ENCODE measurements at regions not wholly inside any gene's neighbourhood (a gene's known extent, or its start where the extent isn't known, plus 50 kb on each side); places are given as distances from the start of the nearest gene placed in this dataset.

DNA sequence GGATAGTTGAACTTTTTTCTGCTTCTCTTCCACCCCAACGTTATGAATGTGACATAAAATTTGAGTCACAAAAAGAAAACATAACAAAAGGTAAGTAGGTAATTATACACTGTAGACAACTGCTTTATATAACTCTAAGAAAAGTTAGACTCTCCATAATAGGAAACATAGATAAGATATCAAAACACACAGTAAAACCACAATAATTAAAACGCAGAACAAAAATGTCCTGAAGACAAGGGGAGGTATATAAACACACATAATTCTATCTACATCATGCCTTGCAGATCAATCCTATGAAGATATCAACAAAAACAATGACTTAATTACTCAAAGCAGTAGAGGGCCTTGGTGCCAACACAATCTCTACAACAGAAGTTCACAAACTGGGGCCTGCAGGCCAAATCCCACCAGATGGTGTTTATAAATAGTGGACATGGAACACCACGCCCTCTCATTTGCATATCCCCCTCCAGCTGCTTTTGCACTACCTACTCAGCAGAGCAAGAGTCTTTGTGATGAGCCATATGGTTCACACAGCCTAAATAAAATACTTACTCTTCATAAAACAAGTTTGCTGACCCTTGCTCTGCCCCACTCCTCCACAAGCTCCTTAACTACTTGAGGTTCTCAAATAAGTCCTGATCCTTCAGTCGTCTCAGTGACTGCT, 254.7 kb downstream of the KLF12 start:
- DNase-seq = peak; percentile 78

DNA sequence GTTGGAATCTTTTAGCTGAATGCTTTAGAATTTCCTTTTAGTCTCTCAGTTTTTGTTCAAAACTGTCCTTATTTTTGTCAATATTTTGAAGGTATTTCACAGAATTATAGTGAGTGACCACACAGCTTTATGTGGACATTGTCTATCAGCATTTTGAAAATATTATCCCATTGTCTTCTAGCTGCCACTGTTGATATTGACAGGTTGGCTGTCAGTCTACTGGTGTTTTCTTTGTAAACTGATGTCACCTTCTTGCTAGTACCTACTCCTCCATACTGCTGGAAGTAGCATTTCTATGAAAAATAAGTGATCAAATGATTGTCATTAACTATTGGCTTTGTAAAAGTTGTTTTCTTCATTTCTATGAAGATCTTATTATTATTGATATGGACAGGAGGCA, 256.8 kb downstream of the KLF12 start:
- no peak for DNase-seq

DNA sequence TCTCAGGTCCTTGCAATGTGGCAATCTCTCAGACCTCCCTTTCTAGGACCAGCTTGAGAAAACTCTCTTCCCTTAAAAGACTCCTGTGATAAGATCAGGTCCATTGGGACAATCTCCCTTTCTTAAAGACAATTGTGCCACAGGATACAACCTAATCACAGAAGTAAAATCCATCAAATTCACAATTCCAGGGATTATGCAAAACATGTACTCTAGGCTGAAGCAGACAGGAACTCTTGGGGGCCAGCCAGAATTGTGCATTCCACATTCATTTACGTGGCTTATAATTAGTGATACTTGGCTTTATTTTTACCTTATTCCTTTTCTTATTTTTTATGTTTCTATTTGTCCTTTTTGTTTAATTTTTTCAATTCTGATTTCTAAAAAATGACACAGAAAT, 257.9 kb downstream of the KLF12 start:
- DNase-seq = no peak

DNA sequence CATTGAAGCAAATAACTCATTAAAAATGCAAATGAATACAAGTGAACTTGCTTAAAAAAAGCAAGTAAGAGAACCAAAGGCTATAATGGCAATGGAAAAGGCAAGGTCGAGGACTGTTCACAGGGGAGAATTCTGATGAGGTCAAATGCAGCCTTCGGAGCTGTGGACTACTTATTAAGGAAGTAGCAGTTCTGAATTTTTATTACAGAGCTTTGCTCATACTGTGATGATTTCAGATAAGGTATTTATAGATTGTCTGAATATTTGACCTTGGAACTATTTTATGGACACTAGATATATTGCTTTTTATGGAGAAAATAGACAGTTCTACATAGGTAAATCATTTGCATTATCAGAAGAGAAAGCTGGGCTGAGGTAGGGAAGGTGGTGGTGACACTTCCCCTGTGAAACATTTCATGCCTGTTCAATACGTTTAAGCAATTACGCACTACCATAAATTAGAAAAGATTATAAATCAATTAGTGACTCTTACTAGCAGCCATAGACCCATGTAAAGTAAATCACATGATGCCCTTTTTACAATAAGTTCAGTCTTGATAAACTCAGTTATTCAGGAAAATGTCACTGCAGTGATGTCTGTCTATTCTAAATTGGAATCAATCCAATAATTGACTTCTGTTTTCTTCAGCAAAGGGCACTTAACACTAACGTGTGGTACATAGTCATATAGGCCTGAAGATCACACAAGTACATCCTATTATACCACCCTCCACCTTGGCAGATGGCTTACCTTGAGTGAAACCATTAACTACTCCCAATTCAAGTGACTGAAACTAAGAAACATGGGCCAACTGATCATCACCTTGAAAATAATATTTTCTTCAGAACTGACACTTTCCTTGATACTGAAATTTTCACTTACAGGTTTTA, 260.0 kb downstream of the KLF12 start:
- no peak for DNase-seq

DNA sequence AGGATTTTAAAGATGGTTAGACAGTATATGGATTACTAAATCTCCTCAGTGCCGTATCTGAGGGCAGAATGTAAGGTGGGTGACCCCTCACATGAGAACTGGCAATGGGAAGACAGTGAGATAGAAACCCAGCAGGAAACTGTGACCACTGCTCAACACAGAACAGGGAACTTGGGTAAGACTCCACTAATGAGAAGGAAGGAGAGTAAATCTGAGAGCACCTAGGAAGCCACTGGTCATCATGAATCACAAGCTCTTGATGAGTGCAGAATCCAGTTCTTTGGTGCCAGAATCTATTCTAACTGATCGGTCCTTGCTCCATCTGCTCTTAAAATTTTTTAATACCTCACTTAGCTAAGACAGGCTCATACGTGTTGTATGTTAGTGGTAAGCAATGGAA, 261.8 kb downstream of the KLF12 start:
- DNase-seq = no peak

- no peak for DNase-seq
These were observed 263.0 kb downstream of the KLF12 start for GRCh38 chr13:73870970-73871935.

GRCh38 chr13:73870036-73870741, 264.0 kb downstream of the KLF12 start:
- DNase-seq = no peak

DNA sequence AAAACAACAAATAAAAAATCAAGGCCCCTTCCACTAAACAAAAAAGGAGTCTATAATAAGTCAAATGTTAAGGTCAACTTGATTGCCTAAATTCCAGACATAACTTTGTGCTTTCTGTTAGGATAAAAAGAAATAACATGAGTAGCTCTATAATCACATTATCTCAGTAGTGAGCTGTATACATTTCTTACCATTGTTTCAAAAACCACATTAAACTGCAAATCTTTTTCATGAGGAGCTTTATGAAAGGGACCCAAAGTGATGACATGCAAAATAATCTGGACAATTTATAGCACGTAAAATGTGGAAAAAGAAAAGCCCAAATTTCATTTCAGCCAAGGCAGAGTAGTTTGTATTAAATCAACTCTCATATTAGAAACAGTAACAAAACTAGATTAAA, 269.2 kb downstream of the KLF12 start:
- no peak for DNase-seq

DNA sequence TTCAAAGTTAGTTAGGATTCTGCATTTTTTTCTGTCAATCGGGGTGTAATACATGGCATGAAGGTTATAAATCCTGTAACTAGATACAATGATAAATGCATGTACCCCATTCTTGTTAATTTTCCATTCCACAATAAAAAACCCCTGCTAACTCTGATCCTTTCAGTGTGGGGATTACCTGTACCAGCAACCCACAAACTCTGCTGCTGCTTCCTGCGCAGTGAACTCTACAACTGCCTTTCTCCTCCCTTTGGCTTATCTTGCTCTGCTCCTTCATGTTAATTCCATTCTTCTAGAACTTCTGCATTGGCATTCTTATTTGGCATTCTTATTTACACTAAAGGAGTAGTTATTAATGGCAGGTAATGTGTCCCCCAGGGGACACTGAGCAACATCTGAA, 273.1 kb downstream of the KLF12 start:
- no peak for DNase-seq

- DNase-seq = no peak
These were observed 273.7 kb downstream of the KLF12 start for GRCh38 chr13:73860501-73860900.

DNA sequence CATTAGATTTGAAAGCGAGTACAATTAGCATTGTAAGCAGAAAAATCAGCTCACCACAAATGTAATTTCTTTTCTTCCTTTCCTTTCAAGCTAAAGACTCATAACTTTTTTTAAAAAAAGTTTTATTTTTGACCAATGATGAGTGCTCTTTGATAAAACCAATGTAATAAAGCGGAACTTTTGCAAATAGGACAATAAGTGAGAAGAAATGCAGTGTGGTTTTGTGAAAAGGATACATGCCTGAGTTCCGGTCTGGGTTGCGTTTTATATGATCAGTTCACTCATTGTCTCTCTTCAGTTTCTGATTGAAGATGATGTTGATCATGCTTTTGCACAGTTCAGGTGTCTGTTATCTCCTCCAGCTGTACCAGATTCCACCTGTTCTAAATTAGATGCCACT, 274.4 kb downstream of the KLF12 start:
- no peak for DNase-seq

DNA sequence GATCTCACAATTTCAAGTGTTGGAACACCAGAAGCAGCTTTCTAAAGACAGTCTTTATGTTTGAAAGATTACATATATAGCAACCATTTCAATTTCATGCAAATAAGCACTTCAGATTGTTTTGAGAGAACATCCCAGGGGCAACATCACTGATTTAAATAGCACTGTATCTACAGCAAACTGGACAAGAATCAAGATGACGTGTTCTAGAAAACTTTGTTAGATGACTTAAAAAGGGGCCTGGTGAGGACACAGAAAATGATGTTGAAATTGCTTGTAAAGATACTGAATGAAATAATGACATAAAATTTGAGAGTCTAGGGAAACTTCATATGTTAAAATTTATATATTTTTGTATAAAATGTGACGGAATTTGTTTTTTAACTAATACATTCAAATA, 277.1 kb downstream of the KLF12 start:
- no peak for DNase-seq

- no peak for DNase-seq
These were observed 283.1 kb downstream of the KLF12 start for GRCh38 chr13:73851104-73851503.

GRCh38 chr13:73850104-73850873, 283.9 kb downstream of the KLF12 start:
- DNase-seq = no peak

DNA sequence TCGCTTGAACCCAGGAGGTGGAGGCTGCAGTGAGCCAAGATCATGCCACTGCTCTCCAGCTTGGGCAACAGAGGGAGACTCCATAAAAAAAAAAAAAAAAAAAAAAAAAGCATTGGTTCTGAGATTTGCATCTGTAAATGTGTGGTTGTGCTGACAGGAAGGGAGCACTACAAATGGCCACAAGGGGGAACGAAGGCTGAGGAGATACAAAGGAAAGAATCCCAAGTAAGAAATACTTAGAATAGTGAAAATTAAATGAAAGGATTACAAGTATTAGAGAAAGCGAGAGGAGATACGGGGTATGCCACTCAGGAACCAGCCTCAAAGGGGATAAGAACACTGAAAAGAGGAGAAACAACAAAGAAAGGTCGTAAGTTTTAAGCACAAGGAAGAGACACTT, 284.9 kb downstream of the KLF12 start:
- DNase-seq = no peak

DNA sequence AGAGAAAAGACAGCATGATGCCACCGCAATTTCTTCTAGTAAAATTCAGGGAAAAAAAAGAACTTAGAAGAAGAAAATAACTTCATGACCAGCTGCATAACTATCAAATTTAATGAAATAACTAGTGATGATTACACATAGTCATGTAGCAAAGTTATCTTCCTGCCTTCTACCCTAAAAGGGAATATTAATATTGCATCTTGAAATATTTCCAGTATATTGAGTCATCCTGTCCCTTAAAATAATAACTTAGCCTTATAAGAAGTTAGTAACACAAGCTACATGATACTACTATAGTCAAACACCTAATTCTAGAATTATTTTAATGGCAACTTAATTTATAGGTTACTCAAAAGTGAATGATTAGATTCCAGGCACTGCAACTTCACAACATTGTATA, 289.2 kb downstream of the KLF12 start:
- DNase-seq = no peak

GRCh38 chr13:73842626-73843025, 291.6 kb downstream of the KLF12 start:
- DNase-seq = no peak

GRCh38 chr13:73842184-73842583, 292.0 kb downstream of the KLF12 start:
- DNase-seq = no peak

- peak; percentile 9 for DNase-seq
These were observed 297.1 kb downstream of the KLF12 start for GRCh38 chr13:73837147-73837546.

GRCh38 chr13:73835138-73835721, 299.0 kb downstream of the KLF12 start:
- peak; percentile 65 for DNase-seq

DNA sequence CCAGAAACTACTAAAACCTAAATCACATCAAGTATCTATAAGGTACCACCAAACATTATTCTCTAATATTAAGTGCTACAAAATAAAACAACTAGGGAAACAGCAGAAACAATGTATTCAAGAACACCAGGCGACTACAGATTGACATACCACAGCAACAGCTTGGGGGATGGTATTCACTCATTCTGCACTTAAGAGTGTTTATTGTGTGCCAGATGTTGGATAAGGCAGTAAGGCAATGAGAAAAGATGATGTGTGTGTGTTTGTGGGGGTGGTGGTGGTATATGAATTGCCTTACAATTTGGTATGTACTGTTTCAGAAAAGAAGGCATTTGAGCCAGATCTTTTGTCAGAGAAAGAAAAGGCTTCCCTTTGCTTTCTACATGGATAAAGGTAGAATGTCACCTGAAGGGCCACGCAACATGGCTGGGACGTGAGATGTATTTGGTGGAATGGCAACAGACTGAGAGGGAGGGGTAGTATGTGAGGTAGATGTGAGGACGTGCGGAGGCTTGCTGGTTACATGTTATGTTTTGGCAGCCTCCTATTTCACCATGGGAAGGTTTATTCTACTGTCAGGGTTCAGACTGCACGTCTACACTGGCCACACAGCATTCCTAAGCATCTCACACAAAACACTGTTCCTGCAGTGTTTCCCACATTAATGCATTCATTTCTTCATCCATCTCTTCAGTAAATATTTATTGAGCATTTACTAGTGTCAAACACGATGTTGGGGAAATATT, 300.7 kb downstream of the KLF12 start:
- no peak for DNase-seq
